Ovary (tissue), 7 donors: ENCODE measurements at regions not wholly inside any gene's neighbourhood (a gene's known extent, or its start where the extent isn't known, plus 50 kb on each side); places are given as distances from the start of the nearest gene placed in this dataset.

Experiments
- DNase-seq, 5 donors: peaks; one replicate each; pipeline ENCODE4 v3.0.0-alpha.2; 2019 to 2020
- H3K27ac ChIP-seq, 2 donors: fragments of 200-600 bp; one replicate each; pipeline versions ENCODE4 v1.5.1 to v1.8.0; 2019 to 2022
- H3K27me3 ChIP-seq: fragments of 200-600 bp; one replicate; pipeline ENCODE4 v1.8.0; 2022
- H3K36me3 ChIP-seq: fragments of 200-600 bp; sonication (generic); one replicate; pipeline ENCODE4 v1.5.1; 2019
- H3K4me1 ChIP-seq: one replicate; pipeline ENCODE4 v1.8.1; 2013; ENCODE audit warnings: mild to moderate bottlenecking, moderate library complexity; ENCODE audit not compliant: insufficient read depth
- H3K4me3 ChIP-seq: fragments of 200-600 bp; sonication (generic); one replicate; pipeline ENCODE4 v1.5.1; 2017
- H3K9me3 ChIP-seq, 2 donors: fragments of 200-600 bp in 1 of 2; sonication (generic) in 1 of 2; one replicate each; pipeline versions ENCODE4 v1.5.1 to v1.8.1; 2013 to 2019; ENCODE audit warnings: mild to moderate bottlenecking in 1 of 2, moderate library complexity in 1 of 2
- CTCF ChIP-seq, 3 donors: fragments of 450-650 bp in 2 of 3; fragments of 200-600 bp in 1 of 3; IDR thresholded peaks; one replicate each; pipeline versions ENCODE4 v1.5.1 to v1.8.0; 2016 to 2022; ENCODE audit warnings: antibody characterized with exemption in 3 of 3, mild to moderate bottlenecking in 1 of 3
- EP300 ChIP-seq: sonication (generic); formaldehyde crosslinking; IDR thresholded peaks from one replicate; pipeline ENCODE4 v1.6.1; 2017; ENCODE audit warnings: antibody characterized with exemption
- POLR2A ChIP-seq: fragments of 450-650 bp; IDR thresholded peaks from one replicate; pipeline ENCODE4 v1.6.1; 2017; ENCODE audit warnings: antibody characterized with exemption, mild to moderate bottlenecking, moderate library complexity
- WGBS, 3 donors: extraction: QIAGEN DNeasy Blood & Tissue Kit in 1 of 3; methylation state at CpG; one replicate each; pipeline versions ENCODE4 v1.1.5 to v1.1.7; 2013 to 2017; 5-methylcytosine and 5-hydroxymethylcytosine counted together
- intact Hi-C, 4 donors: fragments of 100-400 bp; cut with DNase I; formaldehyde crosslinking; loops; one replicate each; pipeline versions ENCODE4 v1.11.0 to v1.15.1; 2022 to 2023
- donor health status: DM: no; HTN: no; CAD: no; lungs with moderate emphysema.
- donor health status: DM: no; HTN: no; CAD: no.
- donor health status: Bipolar disorder and iron deficiency.
- donor health status: DM: no; HTN: no; CAD: no.
- donor health status: DM: yes; HTN: yes; CAD: no.

GRCh38 chr5:71943874-71944273 is 163.4 kb upstream of the MAP1B start:
- Histone ChIP-seq H3K36me3 (no peaks in the 10 kb centered on the region), H3K27me3 (no peaks in the 10 kb centered on the region), H3K9me3 (no peaks in the 10 kb centered on the region), H3K4me3 (no peak overlapping the region), H3K4me1 (no peaks in the 10 kb centered on the region), H3K27ac (no peak overlapping the region)
- no peak for DNase-seq
- intact Hi-C loops = no loop called here
- WGBS, 3 donors = 28 to 65% (median 44%) methylated on average over 8 of the region's 8 CpGs
- TF ChIP-seq POLR2A (no peak), CTCF (IDR thresholded peaks at IDR 0.05) (no peak), EP300 (no peak)

GRCh38 chr5:71945436-71945835 is 161.8 kb upstream of the MAP1B start:
- no peaks in the 10 kb centered on the region for H3K36me3 ChIP-seq
- no peaks in the 10 kb centered on the region for H3K4me1 ChIP-seq
- no peaks in the 10 kb centered on the region for H3K27me3 ChIP-seq
- DNase-seq = no peak
- TF ChIP-seq POLR2A (no peak), EP300 (no peak), CTCF (IDR thresholded peaks at IDR 0.05) (no peak)
- H3K4me3 ChIP-seq = no peak overlapping the region
- 62 to 88% (median 82%) methylated on average over 6 of the region's 6 CpGs for WGBS, 3 donors
- H3K27ac ChIP-seq = no peak overlapping the region
- intact Hi-C loops = no loop called here
- no peaks in the 10 kb centered on the region for H3K9me3 ChIP-seq

GRCh38 chr5:71946343-71947030 is 160.8 kb upstream of the MAP1B start:
- intact Hi-C loops = no loop called here
- DNase-seq = no peak
- TF ChIP-seq POLR2A (no peak), CTCF (IDR thresholded peaks at IDR 0.05) (no peak), EP300 (no peak)
- H3K4me3 ChIP-seq = no peak overlapping the region
- 78 to 93% (median 89%) methylated on average over 6 of the region's 6 CpGs for WGBS, 3 donors
- H3K9me3 ChIP-seq = no peaks in the 10 kb centered on the region
- H3K27me3 ChIP-seq = no peaks in the 10 kb centered on the region
- H3K36me3 ChIP-seq = no peaks in the 10 kb centered on the region
- H3K4me1 ChIP-seq = no peaks in the 10 kb centered on the region
- no peak overlapping the region for H3K27ac ChIP-seq

- no peak for DNase-seq
- Histone ChIP-seq H3K36me3 (no peaks in the 10 kb centered on the region), H3K4me3 (no peak overlapping the region), H3K4me1 (no peaks in the 10 kb centered on the region), H3K27ac (no peak overlapping the region), H3K9me3 (no peaks in the 10 kb centered on the region), H3K27me3 (no peaks in the 10 kb centered on the region)
- TF ChIP-seq POLR2A (no peak), EP300 (no peak), CTCF (IDR thresholded peaks at IDR 0.05) (no peak)
- intact Hi-C loops = no loop called here
- 91 to 95% (median 93%) methylated on average over 2 of the region's 2 CpGs for WGBS, 3 donors
Observed at GRCh38 chr5:71948206-71948605, 159.1 kb upstream of the MAP1B start.
